ENCODE measurements at regions not wholly inside any gene's neighbourhood (a gene's known extent, or its start where the extent isn't known, plus 50 kb on each side); places are given as distances from the start of the nearest gene placed in this dataset.
"Not testable (repeated sequence)": the region's sequence is repeated elsewhere in the genome, so short reads cannot be mapped to it uniquely, and the experiment has no call there.

- FAIRE-seq, result not testable (repeated sequence)
Observed at GRCh38 chr16:16448423-16448822, 69.5 kb downstream of the NPIPA7 start.

- FAIRE-seq, result not testable (repeated sequence)
Observed at GRCh38 chr16:16449712-16450237, 70.8 kb downstream of the NPIPA7 start.

- not testable (repeated sequence) for FAIRE-seq
Observed at GRCh38 chr16:16451721-16452410, 72.9 kb downstream of the NPIPA7 start.

- not testable (repeated sequence) for FAIRE-seq
Observed at GRCh38 chr16:16458579-16458978, 79.6 kb downstream of the NPIPA7 start.

- FAIRE-seq, result not testable (repeated sequence)
Observed at GRCh38 chr16:16463792-16464191, 84.9 kb downstream of the NPIPA7 start.

- not testable (repeated sequence) for FAIRE-seq
Observed at GRCh38 chr16:16488919-16489318, 110.0 kb downstream of the NPIPA7 start.

GRCh38 chr16:16489466-16489865 lies 110.5 kb downstream of the NPIPA7 start:
- FAIRE-seq, result not testable (repeated sequence)

GRCh38 chr16:16494114-16494513 lies 115.2 kb downstream of the NPIPA7 start:
- not testable (repeated sequence) for FAIRE-seq

- not testable (repeated sequence) for FAIRE-seq
Observed at GRCh38 chr16:16494998-16495397, 116.1 kb downstream of the NPIPA7 start.

GRCh38 chr16:16499875-16500274 lies 120.9 kb downstream of the NPIPA7 start:
- FAIRE-seq, result not testable (repeated sequence)

- FAIRE-seq, result not testable (repeated sequence)
Observed at GRCh38 chr16:16507041-16507440, 128.1 kb downstream of the NPIPA7 start.

GRCh38 chr16:16508344-16508743 lies 129.4 kb downstream of the NPIPA7 start:
- FAIRE-seq, result not testable (repeated sequence)

GRCh38 chr16:16519395-16519794 lies 140.5 kb downstream of the NPIPA7 start:
- not testable (repeated sequence) for FAIRE-seq

GRCh38 chr16:16521239-16522002 lies 142.5 kb downstream of the NPIPA7 start:
- not testable (repeated sequence) for FAIRE-seq

- not testable (repeated sequence) for FAIRE-seq
Observed at GRCh38 chr16:16526998-16527397, 148.1 kb downstream of the NPIPA7 start.

- FAIRE-seq, result not testable (repeated sequence)
Observed at GRCh38 chr16:16530744-16531143, 151.8 kb downstream of the NPIPA7 start.

- not testable (repeated sequence) for FAIRE-seq
Observed at GRCh38 chr16:16535565-16535964, 156.6 kb downstream of the NPIPA7 start.

GRCh38 chr16:16536151-16536550 lies 157.2 kb downstream of the NPIPA7 start:
- not testable (repeated sequence) for FAIRE-seq

GRCh38 chr16:16549710-16550109 lies 170.8 kb downstream of the NPIPA7 start:
- FAIRE-seq, result not testable (repeated sequence)

GRCh38 chr16:16550824-16551223 lies 171.9 kb downstream of the NPIPA7 start:
- FAIRE-seq, result not testable (repeated sequence)

- FAIRE-seq, result not testable (repeated sequence)
Observed at GRCh38 chr16:16552819-16553340, 173.9 kb downstream of the NPIPA7 start.

GRCh38 chr16:16559179-16559740 lies 180.3 kb downstream of the NPIPA7 start:
- not testable (repeated sequence) for FAIRE-seq

- FAIRE-seq, result not testable (repeated sequence)
Observed at GRCh38 chr16:16561532-16561931, 182.6 kb downstream of the NPIPA7 start.

Data from islet of Langerhans (tissue), 1 donor.